ENCODE measurements at regions not wholly inside any gene's neighbourhood (a gene's known extent, or its start where the extent isn't known, plus 50 kb on each side); places are given as distances from the start of the nearest gene placed in this dataset.
A peak's percentile ranks its signal among the peaks of the same experiment; 100 is the strongest.

DNA sequence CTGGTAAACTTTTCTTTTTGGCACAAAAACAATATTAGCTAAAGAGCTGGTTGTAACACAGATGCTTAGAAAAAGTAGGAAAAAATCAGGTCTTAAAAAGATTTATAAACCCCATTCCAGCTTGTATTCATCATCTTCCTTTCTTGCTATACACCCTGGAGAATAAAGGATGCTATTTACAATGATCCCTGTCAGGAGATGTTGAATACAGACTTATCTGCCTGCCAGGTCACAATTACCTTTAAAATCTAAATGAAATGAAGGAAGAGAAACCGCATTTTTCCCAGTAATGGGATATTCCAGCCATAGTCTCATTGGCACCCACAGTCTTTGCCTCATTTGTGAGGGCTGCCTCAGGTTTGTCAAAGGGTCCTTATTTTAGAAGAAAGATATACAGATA, 394.1 kb upstream of the WWC1 start:
- TF ChIP-seq EP300 (conservative IDR thresholded peaks at IDR 0.05; ENCODE audit: poor library complexity, severe bottlenecking) (peak; percentile 70), POLR2AphosphoS5 (IDR thresholded peaks at IDR 0.05) (peak; percentile 63), TAF1 (IDR thresholded peaks at IDR 0.05; ENCODE audit: low read depth) (no peak)
- TF ChIP-seq, protein P1, sequence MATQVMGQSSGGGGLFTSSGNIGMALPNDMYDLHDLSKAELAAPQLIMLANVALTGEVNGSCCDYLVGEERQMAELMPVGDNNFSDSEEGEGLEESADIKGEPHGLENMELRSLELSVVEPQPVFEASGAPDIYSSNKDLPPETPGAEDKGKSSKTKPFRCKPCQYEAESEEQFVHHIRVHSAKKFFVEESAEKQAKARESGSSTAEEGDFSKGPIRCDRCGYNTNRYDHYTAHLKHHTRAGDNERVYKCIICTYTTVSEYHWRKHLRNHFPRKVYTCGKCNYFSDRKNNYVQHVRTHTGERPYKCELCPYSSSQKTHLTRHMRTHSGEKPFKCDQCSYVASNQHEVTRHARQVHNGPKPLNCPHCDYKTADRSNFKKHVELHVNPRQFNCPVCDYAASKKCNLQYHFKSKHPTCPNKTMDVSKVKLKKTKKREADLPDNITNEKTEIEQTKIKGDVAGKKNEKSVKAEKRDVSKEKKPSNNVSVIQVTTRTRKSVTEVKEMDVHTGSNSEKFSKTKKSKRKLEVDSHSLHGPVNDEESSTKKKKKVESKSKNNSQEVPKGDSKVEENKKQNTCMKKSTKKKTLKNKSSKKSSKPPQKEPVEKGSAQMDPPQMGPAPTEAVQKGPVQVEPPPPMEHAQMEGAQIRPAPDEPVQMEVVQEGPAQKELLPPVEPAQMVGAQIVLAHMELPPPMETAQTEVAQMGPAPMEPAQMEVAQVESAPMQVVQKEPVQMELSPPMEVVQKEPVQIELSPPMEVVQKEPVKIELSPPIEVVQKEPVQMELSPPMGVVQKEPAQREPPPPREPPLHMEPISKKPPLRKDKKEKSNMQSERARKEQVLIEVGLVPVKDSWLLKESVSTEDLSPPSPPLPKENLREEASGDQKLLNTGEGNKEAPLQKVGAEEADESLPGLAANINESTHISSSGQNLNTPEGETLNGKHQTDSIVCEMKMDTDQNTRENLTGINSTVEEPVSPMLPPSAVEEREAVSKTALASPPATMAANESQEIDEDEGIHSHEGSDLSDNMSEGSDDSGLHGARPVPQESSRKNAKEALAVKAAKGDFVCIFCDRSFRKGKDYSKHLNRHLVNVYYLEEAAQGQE (IDR thresholded peaks at IDR 0.05; ENCODE audit: borderline replicate concordance) = peak; percentile 96
- Histone ChIP-seq H3K9ac (ENCODE audit: low read length) (no peak overlapping the region), H3K27me3 (ENCODE audit: insufficient read depth, low read depth, low read length) (no peaks in the 10 kb centered on the region), H3K4me2 (ENCODE audit: low read length) (peak overlapping the region; percentile 9), H3K27ac (ENCODE audit: low read length) (peak overlapping the region; percentile 55), H3K9me2 (ENCODE audit: insufficient read depth, low read length) (no peaks in the 10 kb centered on the region), H3F3A (ENCODE audit: insufficient read depth, low read length, poor library complexity, severe bottlenecking) (no peaks in the 10 kb centered on the region), H2AFZ (ENCODE audit: low read depth, low read length) (no peak overlapping the region), H4K20me1 (ENCODE audit: insufficient read depth) (no peaks in the 10 kb centered on the region), H3K9me3 (ENCODE audit: low read length) (no peaks in the 10 kb centered on the region), H3K36me3 (ENCODE audit: insufficient read depth, low read length) (no peaks in the 10 kb centered on the region), H3K4me3 (ENCODE audit: low read length) (peak overlapping the region; percentile 24), H3K79me2 (replicated peaks; ENCODE audit: insufficient read depth, low read length) (no peaks in the 10 kb centered on the region)

GRCh38 chr5:167898361-167899042, 392.9 kb upstream of the WWC1 start:
- Histone ChIP-seq H3K27me3 (ENCODE audit: insufficient read depth, low read depth, low read length) (no peaks in the 10 kb centered on the region), H3K9ac (ENCODE audit: low read length) (no peak overlapping the region), H3K9me2 (ENCODE audit: insufficient read depth, low read length) (no peaks in the 10 kb centered on the region), H3K4me3 (ENCODE audit: low read length) (peak overlapping the region; percentile 24), H3K79me2 (replicated peaks; ENCODE audit: insufficient read depth, low read length) (no peaks in the 10 kb centered on the region), H2AFZ (ENCODE audit: low read depth, low read length) (no peak overlapping the region), H4K20me1 (ENCODE audit: insufficient read depth) (no peaks in the 10 kb centered on the region), H3K9me3 (ENCODE audit: low read length) (no peaks in the 10 kb centered on the region), H3K4me2 (ENCODE audit: low read length) (no peak overlapping the region), H3K27ac (ENCODE audit: low read length) (peak overlapping the region; percentile 55), H3F3A (ENCODE audit: insufficient read depth, low read length, poor library complexity, severe bottlenecking) (no peaks in the 10 kb centered on the region), H3K36me3 (ENCODE audit: insufficient read depth, low read length) (no peaks in the 10 kb centered on the region)
- TF ChIP-seq TAF1 (IDR thresholded peaks at IDR 0.05; ENCODE audit: low read depth) = no peak
- TF ChIP-seq POLR2AphosphoS5 (IDR thresholded peaks at IDR 0.05) = no peak
- TF ChIP-seq, protein P1 (IDR thresholded peaks at IDR 0.05; ENCODE audit: borderline replicate concordance) = no peak
- TF ChIP-seq, protein P2, sequence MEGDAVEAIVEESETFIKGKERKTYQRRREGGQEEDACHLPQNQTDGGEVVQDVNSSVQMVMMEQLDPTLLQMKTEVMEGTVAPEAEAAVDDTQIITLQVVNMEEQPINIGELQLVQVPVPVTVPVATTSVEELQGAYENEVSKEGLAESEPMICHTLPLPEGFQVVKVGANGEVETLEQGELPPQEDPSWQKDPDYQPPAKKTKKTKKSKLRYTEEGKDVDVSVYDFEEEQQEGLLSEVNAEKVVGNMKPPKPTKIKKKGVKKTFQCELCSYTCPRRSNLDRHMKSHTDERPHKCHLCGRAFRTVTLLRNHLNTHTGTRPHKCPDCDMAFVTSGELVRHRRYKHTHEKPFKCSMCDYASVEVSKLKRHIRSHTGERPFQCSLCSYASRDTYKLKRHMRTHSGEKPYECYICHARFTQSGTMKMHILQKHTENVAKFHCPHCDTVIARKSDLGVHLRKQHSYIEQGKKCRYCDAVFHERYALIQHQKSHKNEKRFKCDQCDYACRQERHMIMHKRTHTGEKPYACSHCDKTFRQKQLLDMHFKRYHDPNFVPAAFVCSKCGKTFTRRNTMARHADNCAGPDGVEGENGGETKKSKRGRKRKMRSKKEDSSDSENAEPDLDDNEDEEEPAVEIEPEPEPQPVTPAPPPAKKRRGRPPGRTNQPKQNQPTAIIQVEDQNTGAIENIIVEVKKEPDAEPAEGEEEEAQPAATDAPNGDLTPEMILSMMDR (IDR thresholded peaks at IDR 0.05; ENCODE audit: poor library complexity, severe bottlenecking) = no peak
- TF ChIP-seq RAD21 (conservative IDR thresholded peaks at IDR 0.05) = no peak
- TF ChIP-seq EP300 (conservative IDR thresholded peaks at IDR 0.05; ENCODE audit: poor library complexity, severe bottlenecking) = no peak
- TF ChIP-seq EZH2 (IDR thresholded peaks at IDR 0.05; ENCODE audit: borderline replicate concordance, insufficient read depth, low read length, poor library complexity, severe bottlenecking) = no peak
- TF ChIP-seq SMC3 (conservative IDR thresholded peaks at IDR 0.05; ENCODE audit: poor library complexity) = no peak
- no peak for TF ChIP-seq MXI1 (conservative IDR thresholded peaks at IDR 0.05; ENCODE audit: poor library complexity, severe bottlenecking)
